ENCODE measurements at regions not wholly inside any gene's neighbourhood (a gene's known extent, or its start where the extent isn't known, plus 50 kb on each side); places are given as distances from the start of the nearest gene placed in this dataset.

DNA sequence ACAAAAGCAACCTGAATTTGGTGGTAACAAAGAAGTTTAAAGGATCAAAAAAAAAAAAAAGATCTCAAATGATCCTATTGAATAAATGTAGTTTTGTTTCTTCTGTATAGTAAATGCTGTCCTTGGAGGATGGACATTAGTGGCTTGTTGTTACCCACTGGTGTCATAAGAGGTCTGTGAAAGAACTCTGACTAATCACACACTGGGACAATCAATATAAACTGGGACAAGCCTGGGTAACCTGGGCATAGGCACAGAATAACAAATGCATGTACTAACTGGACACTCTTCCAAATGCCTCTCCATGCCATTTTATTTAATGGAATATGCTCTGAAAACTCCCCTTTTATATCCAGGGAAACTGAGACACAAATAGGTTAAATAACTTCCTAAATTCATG, 241.4 kb downstream of the DOK5 start:
- TF ChIP-seq, protein P1, sequence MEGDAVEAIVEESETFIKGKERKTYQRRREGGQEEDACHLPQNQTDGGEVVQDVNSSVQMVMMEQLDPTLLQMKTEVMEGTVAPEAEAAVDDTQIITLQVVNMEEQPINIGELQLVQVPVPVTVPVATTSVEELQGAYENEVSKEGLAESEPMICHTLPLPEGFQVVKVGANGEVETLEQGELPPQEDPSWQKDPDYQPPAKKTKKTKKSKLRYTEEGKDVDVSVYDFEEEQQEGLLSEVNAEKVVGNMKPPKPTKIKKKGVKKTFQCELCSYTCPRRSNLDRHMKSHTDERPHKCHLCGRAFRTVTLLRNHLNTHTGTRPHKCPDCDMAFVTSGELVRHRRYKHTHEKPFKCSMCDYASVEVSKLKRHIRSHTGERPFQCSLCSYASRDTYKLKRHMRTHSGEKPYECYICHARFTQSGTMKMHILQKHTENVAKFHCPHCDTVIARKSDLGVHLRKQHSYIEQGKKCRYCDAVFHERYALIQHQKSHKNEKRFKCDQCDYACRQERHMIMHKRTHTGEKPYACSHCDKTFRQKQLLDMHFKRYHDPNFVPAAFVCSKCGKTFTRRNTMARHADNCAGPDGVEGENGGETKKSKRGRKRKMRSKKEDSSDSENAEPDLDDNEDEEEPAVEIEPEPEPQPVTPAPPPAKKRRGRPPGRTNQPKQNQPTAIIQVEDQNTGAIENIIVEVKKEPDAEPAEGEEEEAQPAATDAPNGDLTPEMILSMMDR (IDR thresholded peaks at IDR 0.05) = no peak
- no peaks in the 10 kb centered on the region for H3K4me1 ChIP-seq
- no peak overlapping the region for H3K27ac ChIP-seq
- intact Hi-C loops (cut with DNase I) = no loop called here
- H3K27me3 ChIP-seq = no peaks in the 10 kb centered on the region
- no peaks in the 10 kb centered on the region for H3K36me3 ChIP-seq
- H3K9me3 ChIP-seq = no peaks in the 10 kb centered on the region
- no peak overlapping the region for H3K4me3 ChIP-seq
- ATAC-seq = no peak
- DNase-seq = no peak

DNA sequence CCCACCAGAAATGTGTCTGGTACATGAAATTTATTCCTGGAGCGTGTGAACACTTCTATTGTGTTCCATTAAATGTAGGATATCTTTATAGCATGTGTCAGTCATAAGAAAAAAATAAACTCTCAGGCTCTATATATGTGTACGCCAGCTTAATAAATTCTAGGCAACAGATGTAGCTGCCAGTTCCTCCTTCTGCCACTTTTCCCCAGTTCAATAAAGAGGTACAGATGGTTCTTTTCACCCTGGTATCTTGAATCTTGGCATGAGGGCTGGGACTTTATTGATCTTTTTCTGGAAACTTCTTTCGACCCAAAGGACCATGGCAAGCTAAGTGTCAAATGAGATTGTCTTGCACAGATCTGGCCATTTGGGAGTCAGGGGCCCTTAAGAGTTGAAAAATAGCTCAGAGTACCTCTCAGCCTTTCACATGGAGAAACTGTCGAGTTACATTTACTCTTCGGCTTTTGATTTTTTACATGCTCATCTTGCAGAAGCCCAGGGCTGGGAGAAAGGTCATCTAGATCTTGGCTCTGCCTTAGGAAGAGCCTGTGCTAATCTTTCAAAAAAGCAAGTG, 240.9 kb downstream of the DOK5 start:
- DNase-seq (no peak), ATAC-seq (no peak)
- 65 to 73% (median 67%) methylated on average over 5 of the region's 5 CpGs for WGBS, 4 donors
- H3K9me3 ChIP-seq = no peaks in the 10 kb centered on the region
- no peaks in the 10 kb centered on the region for H3K4me1 ChIP-seq
- intact Hi-C loops (cut with DNase I) = no loop called here
- TF ChIP-seq, protein P1 (IDR thresholded peaks at IDR 0.05) = no peak
- TF ChIP-seq POLR2A (IDR thresholded peaks at IDR 0.05) = no peak
- H3K27ac ChIP-seq = no peak overlapping the region
- H3K4me3 ChIP-seq = no peak overlapping the region
- no peaks in the 10 kb centered on the region for H3K27me3 ChIP-seq
- no peaks in the 10 kb centered on the region for H3K36me3 ChIP-seq

DNA sequence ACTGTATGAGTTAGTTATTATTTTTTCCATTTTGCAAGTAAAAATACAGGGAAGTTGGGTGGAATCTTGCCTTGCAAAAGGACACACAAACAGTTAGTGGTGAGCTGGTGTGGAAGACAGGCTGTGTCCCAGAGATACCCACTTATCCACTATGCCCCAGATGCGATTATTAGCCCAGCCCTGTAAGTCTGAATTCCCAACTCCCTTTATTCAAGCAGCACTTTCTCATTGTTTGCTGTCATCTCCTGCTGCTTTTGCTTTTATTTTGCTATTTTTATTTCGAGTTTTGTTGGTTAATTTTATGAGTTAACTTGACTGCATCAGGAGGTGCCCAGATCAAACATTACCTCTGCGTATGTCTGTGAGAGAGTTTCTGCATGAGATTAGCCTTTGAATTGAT, 239.4 kb downstream of the DOK5 start:
- H3K27me3 ChIP-seq = no peaks in the 10 kb centered on the region
- ATAC-seq = no peak
- TF ChIP-seq, protein P1 (IDR thresholded peaks at IDR 0.05) = no peak
- TF ChIP-seq POLR2A (IDR thresholded peaks at IDR 0.05) = no peak
- no peaks in the 10 kb centered on the region for H3K4me1 ChIP-seq
- 62 to 71% (median 65%) methylated on average over 3 of the region's 3 CpGs for WGBS, 4 donors
- DNase-seq = no peak
- no peak overlapping the region for H3K4me3 ChIP-seq
- intact Hi-C loops (cut with DNase I) = loop anchor here in 1 of 10 donors (5.0 kb wide), 1 partner anchor 53 kb away; no protein-coding TSS in a partner anchor
- no peaks in the 10 kb centered on the region for H3K9me3 ChIP-seq
- no peaks in the 10 kb centered on the region for H3K36me3 ChIP-seq
- H3K27ac ChIP-seq = no peak overlapping the region

DNA sequence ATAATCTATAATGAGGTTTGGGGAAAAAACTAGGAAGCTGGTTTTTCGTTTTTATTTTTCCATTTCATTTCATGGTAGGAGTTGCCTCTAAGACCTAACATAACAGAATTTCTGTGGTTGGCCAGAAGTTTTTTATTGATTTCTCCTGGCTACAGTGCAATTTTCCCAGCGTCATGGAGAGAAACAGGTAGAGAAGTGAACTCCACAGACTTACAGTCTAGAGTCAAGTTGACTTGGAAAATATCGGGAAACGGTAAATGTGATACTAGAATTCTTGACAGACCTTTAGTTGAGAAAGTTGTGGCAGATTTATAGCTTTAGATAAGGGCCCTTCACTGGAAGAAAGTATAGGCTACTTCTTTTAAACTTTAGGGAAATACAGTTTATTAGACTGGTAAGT, 238.3 kb downstream of the DOK5 start:
- no peak for DNase-seq
- intact Hi-C loops (cut with DNase I) = loop anchor here in 1 of 10 donors (5.0 kb wide), 1 partner anchor 51 kb away; no protein-coding TSS in a partner anchor
- no peak for TF ChIP-seq POLR2A (IDR thresholded peaks at IDR 0.05)
- TF ChIP-seq, protein P1 (IDR thresholded peaks at IDR 0.05) = no peak
- 86 to 91% (median 87%) methylated on average over 4 of the region's 4 CpGs for WGBS, 4 donors
- H3K4me3 ChIP-seq = no peak overlapping the region
- no peak overlapping the region for H3K27ac ChIP-seq
- H3K27me3 ChIP-seq = no peaks in the 10 kb centered on the region
- H3K4me1 ChIP-seq = no peaks in the 10 kb centered on the region
- peaks cover 0 to under 1% (median 0%) of the 10 kb centered on the region in 12 donors for H3K9me3 ChIP-seq
- H3K36me3 ChIP-seq = no peaks in the 10 kb centered on the region
- no peak for ATAC-seq
